GOT3 (cell line): ENCODE measurements at regions not wholly inside any gene's neighbourhood (a gene's known extent, or its start where the extent isn't known, plus 50 kb on each side); places are given as distances from the start of the nearest gene placed in this dataset.
"Not testable (repeated sequence)": the region's sequence is repeated elsewhere in the genome, so short reads cannot be mapped to it uniquely, and the experiment has no call there.

ENCODE experiments used
- DNase-seq: peaks from one replicate; lab custom pipeline; 2025; ENCODE audit warnings: mixed read lengths; lab: John Stamatoyannopoulos, UW

DNA sequence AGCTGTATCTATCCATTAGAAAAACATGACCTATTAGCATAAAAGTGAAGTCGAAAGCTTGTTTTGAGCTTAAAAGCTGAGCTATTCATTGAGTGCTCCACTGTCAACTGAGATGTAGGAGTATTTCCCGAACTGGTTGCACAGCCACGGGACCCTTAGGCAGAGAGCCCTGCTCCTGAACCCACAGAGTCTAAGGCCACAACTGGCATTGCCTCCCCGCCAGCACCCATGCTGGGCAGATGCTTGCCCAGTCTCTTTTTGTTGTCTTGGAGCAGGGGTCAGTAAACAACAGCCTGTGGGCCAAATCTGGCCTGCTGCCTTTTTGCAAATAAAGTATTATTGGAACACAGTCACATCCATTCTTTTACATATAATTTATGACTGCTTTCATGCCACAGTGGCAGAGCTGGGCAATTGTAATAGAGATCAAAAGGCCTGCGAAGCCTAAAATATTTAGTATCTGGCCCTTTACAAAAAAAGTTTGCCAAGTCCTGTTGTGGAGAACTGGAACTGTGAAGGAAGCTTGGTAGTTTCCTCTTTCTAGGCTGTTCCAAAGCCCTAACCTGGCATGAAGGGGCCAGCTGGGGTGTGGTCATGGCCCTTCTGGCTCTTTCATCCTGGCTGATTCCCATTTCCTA lies 58.4 kb upstream of the WAPL start:
- DNase-seq = no peak

DNA sequence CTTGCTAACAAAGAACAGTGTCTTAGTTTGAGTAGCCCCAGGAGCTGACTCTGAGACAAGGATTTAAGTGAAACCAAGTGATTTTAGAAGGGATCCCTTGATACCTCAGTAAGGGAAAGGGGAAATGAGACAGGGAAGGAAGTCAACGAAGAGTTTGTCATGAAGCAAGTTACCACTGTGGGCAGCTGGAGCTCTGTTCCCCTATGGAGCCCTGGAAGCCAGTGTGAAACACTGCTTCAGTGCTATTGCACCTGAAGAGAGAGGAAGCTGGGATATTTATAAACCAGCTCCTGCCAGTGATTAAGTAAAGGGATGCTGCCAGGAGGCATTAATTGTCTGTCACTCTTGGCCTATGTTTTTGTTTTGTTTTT lies 58.9 kb upstream of the WAPL start:
- no peak for DNase-seq

- DNase-seq = no peak
Observed at GRCh38 chr10:86583983-86584382, 62.4 kb upstream of the WAPL start.

DNA sequence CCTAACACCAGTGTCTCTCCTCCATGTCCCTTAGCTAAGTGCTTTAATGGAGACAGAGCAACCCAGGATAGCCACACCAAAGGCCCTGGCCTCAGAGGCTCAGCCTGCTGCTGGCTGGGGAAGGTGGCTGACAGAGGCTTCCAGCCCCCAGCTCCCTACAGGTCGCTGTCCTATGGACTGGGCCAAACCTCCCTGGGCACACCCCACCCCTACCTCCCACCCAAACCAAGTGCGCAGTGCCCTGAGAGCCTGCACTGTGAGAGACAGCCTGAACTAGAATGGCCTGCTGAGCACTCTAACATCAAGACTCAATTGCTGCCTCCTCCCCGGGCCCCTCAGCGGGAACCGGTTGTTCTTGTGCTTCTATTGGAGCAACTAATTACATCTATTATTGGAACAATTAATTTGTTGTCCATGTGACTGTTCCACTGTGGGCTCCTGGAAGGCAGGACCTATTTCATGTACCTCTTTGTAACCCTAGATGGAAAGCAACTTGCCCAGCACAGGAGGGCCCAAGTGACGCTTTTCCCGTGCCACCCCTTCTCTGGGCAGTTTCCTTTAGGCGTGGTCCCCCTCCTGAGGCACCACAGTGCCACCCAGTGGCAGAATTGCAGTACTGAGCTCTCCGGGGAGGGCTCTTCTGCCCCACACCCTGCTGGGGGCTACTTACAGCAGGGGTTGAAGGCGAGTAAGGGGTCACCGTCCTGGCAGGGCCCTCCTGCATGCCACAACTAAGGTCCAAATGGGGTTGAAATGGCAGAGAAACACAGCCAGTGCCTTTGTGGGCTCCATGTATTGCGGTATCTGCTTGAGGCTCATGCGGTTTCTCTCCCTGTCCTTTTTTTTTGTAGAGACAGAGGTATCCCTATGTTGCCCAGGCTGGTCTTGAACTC lies 63.7 kb upstream of the WAPL start:
- DNase-seq = peak; percentile 19

DNA sequence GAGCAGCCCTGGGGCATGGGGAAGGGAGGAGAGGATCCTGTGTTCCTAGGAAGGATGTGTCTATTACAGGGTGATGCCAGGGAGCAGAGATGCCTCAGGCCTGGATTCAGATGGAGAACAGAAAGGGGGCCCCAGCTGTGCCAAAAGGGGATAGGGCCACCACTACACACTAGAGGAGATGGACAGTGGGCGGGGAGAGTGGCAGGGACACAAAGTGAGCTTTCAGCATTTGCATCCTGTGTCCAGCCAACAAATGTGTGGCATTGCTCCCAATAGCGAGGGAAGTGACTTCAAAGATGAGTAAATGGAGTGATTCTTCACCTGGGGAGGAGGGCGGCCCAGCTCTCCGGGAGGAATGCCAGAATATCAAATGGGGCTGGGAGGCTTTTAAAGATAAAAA lies 64.9 kb upstream of the WAPL start:
- no peak for DNase-seq

- not testable (repeated sequence) for DNase-seq
Observed at GRCh38 chr10:86588781-86589180, 65.6 kb upstream of the OPN4 start.

DNA sequence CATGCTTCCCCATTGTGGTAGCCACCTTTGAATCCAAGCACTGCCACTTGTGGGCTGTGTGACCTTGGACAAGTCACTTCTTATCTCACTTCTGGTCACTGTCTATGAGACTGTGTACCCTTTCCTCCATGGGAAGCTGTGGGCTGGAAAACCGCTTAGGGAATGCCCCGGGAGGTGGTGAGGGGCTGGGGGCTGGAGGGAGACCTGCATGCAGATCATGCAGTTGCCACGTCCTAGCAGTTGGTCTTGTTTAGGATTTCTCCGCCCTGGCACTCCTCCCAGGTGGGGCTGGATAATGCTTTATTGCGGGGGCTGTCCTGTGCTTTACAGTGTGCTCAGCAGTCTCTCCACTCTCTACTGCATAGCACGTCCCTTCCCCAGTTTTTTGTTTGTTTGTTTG lies 62.9 kb upstream of the OPN4 start:
- no peak for DNase-seq

DNA sequence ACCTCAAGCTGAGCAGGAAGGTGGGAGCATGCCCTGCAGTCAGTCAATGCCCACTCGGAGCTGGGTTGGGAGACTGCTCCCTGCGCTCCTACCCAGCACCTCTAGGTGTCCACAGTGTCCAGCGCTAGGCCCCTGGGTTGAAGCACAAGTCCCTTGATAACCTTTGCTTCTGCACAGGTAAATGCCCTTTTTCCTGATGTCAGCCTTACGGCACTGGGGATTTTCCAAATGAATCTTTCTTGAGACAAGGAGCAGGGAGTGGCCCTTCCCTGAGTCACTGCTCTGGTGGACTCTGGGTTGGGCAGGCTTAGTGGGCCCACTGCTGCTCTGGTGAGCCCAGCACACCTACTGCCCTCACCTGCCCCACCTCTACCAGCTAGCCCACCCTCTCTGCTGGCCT lies 61.9 kb upstream of the OPN4 start:
- no peak for DNase-seq

DNA sequence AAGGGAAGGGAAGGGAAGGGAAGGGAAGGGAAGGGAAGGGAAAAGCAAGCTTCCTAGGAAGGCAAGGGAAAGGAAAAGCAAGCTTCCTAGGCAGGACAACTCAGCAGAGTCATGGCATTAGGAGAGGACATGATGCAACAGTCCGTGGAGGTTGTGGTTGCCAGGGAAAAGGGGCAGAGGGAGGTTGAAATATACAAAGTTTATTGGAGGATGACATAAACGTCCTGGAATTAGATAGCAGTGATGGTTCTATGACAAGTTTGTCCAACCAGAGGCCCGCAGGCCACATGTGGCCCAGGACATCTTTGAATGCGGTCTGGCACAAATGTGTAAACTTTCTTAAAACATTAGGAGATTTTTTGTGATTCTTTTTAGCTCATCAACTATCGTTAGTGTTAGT lies 59.8 kb upstream of the OPN4 start:
- no peak for DNase-seq

DNA sequence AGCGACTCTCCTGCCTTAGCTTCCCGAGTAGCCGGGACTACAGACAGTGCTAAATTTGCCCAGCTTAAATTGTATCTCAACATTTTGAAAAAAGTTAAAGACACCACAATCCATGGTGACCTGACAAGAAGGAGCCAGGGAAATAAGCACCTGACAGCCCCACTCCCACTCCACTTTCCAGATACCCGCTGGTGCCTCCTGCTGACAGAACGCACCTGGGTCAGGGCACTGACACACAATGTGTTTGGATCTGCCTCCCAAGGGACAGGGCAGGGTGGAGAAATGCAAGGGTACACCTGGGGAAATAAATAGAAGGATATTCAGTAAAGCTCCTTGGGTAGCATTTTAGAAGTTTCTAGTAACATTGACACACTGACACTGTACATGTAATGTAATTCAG lies 58.9 kb upstream of the OPN4 start:
- DNase-seq = no peak

DNA sequence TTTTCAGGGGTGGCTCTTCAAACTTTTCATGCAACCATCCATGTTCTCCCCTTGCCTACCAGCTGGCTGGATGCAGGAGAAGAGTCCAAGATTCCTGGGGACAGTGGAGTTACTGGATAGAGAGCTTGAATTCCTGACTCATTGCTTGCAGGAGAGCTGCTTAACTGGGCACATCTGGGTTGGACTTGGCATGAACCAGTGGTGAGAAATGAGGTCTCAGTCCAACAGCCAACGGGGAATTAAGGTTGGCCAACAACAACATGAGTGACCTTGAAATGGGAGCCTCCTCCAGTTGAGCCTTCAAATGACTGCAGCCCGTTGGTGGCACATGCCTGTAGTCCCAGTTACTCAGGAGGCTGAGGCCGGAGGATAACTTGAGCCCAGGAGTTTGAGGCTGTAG lies 58.1 kb upstream of the OPN4 start:
- DNase-seq = no peak

- DNase-seq = no peak
Observed at GRCh38 chr10:86597306-86597705, 57.0 kb upstream of the OPN4 start.

- DNase-seq = no peak
Observed at GRCh38 chr10:86598151-86598550, 56.2 kb upstream of the OPN4 start.

GRCh38 chr10:86599041-86599440 lies 55.3 kb upstream of the OPN4 start:
- DNase-seq = no peak

- DNase-seq = no peak
Observed at GRCh38 chr10:86599729-86600128, 54.6 kb upstream of the OPN4 start.

- no peak for DNase-seq
Observed at GRCh38 chr10:86600296-86600695, 54.1 kb upstream of the OPN4 start.

- no peak for DNase-seq
Observed at GRCh38 chr10:86601956-86602602, 52.3 kb upstream of the OPN4 start.

DNA sequence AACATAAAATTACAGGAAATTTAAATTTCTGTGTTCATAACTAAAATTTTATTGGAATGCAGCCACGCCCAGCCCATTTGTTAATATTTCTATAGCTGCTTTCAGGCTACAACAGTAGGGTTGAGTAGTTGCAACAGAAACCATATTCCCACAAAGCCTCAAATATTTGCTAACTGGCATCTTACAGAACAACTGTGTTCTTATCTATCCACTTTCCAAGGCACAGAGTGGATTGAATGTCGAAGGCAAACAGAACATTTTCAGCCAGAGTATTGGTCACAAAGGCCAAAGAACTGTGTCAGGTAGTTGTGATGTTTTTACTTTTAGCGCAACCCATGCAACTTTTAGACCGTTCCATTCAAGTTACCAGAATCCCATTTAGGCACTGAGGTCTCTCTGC lies 51.1 kb upstream of the OPN4 start:
- no peak for DNase-seq
